Endodermal cell (in vitro differentiated cells): ENCODE measurements at regions not wholly inside any gene's neighbourhood (a gene's known extent, or its start where the extent isn't known, plus 50 kb on each side); places are given as distances from the start of the nearest gene placed in this dataset.

Experiments used
- DNase-seq: peaks from one replicate; pipeline ENCODE4 v3.0.0-alpha.2; 2017
- H3K27ac ChIP-seq: 2 replicates; pipeline ENCODE4 v1.5.1; 2013; ENCODE audit warnings: mild to moderate bottlenecking, low read depth, low read length, moderate library complexity
- H3K27me3 ChIP-seq: 2 replicates; pipeline ENCODE4 v1.6.1; 2013; ENCODE audit warnings: mild to moderate bottlenecking, low read length, moderate library complexity; ENCODE audit not compliant: insufficient read depth, control insufficient read depth, poor library complexity, severe bottlenecking
- H3K36me3 ChIP-seq: 2 replicates; pipeline ENCODE4 v1.7.0; 2013; ENCODE audit warnings: mild to moderate bottlenecking, low read length, moderate library complexity; ENCODE audit not compliant: control insufficient read depth, insufficient read depth
- H3K4me1 ChIP-seq: one replicate; pipeline ENCODE4 v1.7.0; 2013; ENCODE audit warnings: low read length; ENCODE audit not compliant: control insufficient read depth, insufficient read depth
- H3K4me3 ChIP-seq: 2 replicates; pipeline ENCODE4 v1.5.1; 2013; ENCODE audit warnings: mild to moderate bottlenecking, low read length, moderate library complexity
- H3K9ac ChIP-seq: 2 replicates; pipeline ENCODE4 v1.6.1; 2013; ENCODE audit warnings: mild to moderate bottlenecking, low read length, moderate library complexity; ENCODE audit not compliant: poor library complexity, severe bottlenecking; ENCODE audit errors: extremely low read depth
- H3K9me3 ChIP-seq: 2 replicates; pipeline ENCODE4 v1.6.1; 2013; ENCODE audit warnings: mild to moderate bottlenecking, low read length, moderate library complexity; ENCODE audit not compliant: control insufficient read depth
- H3K27ac Mint-ChIP-seq: 2 replicates; pipeline ENCODE4 v1.8.0; 2020; ENCODE audit warnings: mixed read lengths
- H3K27me3 Mint-ChIP-seq: 2 replicates; pipeline ENCODE4 v1.8.0; 2021; ENCODE audit warnings: mild to moderate bottlenecking, mixed read lengths; ENCODE audit not compliant: insufficient read depth
- H3K36me3 Mint-ChIP-seq: 2 replicates; pipeline ENCODE4 v1.8.0; 2020; ENCODE audit warnings: low read depth, mixed read lengths
- H3K4me1 Mint-ChIP-seq: 2 replicates; pipeline ENCODE4 v1.8.0; 2020; ENCODE audit warnings: mixed read lengths
- H3K4me3 Mint-ChIP-seq: 2 replicates; pipeline ENCODE4 v1.8.0; 2020; ENCODE audit warnings: mild to moderate bottlenecking, moderate library complexity, mixed read lengths
- H3K9me3 Mint-ChIP-seq: 2 replicates; pipeline ENCODE4 v1.8.0; 2020; ENCODE audit warnings: mild to moderate bottlenecking, mixed read lengths
- CTCF ChIP-seq: fragments of 200-600 bp; sonication (generic); conservative IDR thresholded peaks from 2 replicates; pipeline ENCODE4 v1.5.0; 2021; ENCODE audit warnings: antibody characterized with exemption, mild to moderate bottlenecking
- WGBS, 2 experiments: methylation state at CpG; one replicate each; pipeline versions ENCODE4 v1.1.5 to v1.1.7; 2013; ENCODE audit warnings: missing lambda C conversion rate in 2 of 2, mixed read lengths in 1 of 2; ENCODE audit not compliant: insufficient coverage in 1 of 2, insufficient read length in 1 of 2; 5-methylcytosine and 5-hydroxymethylcytosine counted together

- Histone ChIP-seq H3K9ac (no peak overlapping the region), H3K9me3 (peaks cover 10% of the 10 kb centered on the region), H3K36me3 (no peaks in the 10 kb centered on the region), H3K4me3 (no peak overlapping the region), H3K27me3 (no peaks in the 10 kb centered on the region), H3K27ac (no peak overlapping the region), H3K4me1 (no peaks in the 10 kb centered on the region)
- Mint-ChIP-seq H3K4me1 (peaks cover 9% of the 10 kb centered on the region), H3K4me3 (no peak overlapping the region), H3K27ac (no peak overlapping the region), H3K9me3 (peaks cover 3% of the 10 kb centered on the region), H3K36me3 (no peaks in the 10 kb centered on the region), H3K27me3 (no peaks in the 10 kb centered on the region)
- WGBS, 2 experiments: 93% methylated on average over 1 of the region's 1 CpG; no CpG with 5 or more reads in 1 of the 2 experiments
- no peak for DNase-seq
- TF ChIP-seq CTCF: no peak
Observed at GRCh38 chr7:35474100-35474499, 220.2 kb upstream of the TBX20 start.

GRCh38 chr7:35468606-35469005 lies 214.7 kb upstream of the TBX20 start:
- H3K4me1 ChIP-seq: peaks cover 14% of the 10 kb centered on the region
- Mint-ChIP-seq H3K4me3 (no peak overlapping the region), H3K9me3 (no peaks in the 10 kb centered on the region), H3K4me1 (peaks cover 23% of the 10 kb centered on the region), H3K27ac (no peak overlapping the region), H3K27me3 (no peaks in the 10 kb centered on the region), H3K36me3 (no peaks in the 10 kb centered on the region)
- no peak overlapping the region for H3K27ac ChIP-seq
- TF ChIP-seq CTCF: no peak
- no peak overlapping the region for H3K9ac ChIP-seq
- no peaks in the 10 kb centered on the region for H3K27me3 ChIP-seq
- WGBS, 2 experiments: 68 to 77% methylated on average over 4 to 5 of the region's 5 CpGs
- DNase-seq: no peak
- no peak overlapping the region for H3K4me3 ChIP-seq
- no peaks in the 10 kb centered on the region for H3K36me3 ChIP-seq
- H3K9me3 ChIP-seq: no peaks in the 10 kb centered on the region

GRCh38 chr7:35467456-35467978 lies 213.6 kb upstream of the TBX20 start:
- 86 to 98% methylated on average over 2 to 3 of the region's 3 CpGs for WGBS, 2 experiments
- Mint-ChIP-seq H3K9me3 (no peaks in the 10 kb centered on the region), H3K27ac (no peak overlapping the region), H3K36me3 (no peaks in the 10 kb centered on the region), H3K4me3 (no peak overlapping the region), H3K27me3 (no peaks in the 10 kb centered on the region), H3K4me1 (peaks cover 23% of the 10 kb centered on the region)
- Histone ChIP-seq H3K9me3 (no peaks in the 10 kb centered on the region), H3K4me3 (no peak overlapping the region), H3K36me3 (no peaks in the 10 kb centered on the region), H3K27ac (no peak overlapping the region), H3K9ac (no peak overlapping the region), H3K4me1 (peaks cover 14% of the 10 kb centered on the region), H3K27me3 (no peaks in the 10 kb centered on the region)
- no peak for TF ChIP-seq CTCF
- DNase-seq: no peak
